Natural killer cell (primary cell): ENCODE measurements at regions not wholly inside any gene's neighbourhood (a gene's known extent, or its start where the extent isn't known, plus 50 kb on each side); places are given as distances from the start of the nearest gene placed in this dataset.

Experiments
- ATAC-seq, 3 donors: fragments of 150-1000 bp in 2 of 3; fragments of 200-7000 bp in 1 of 3; cut with Tn5 transposase; 1 replicate in 1 of 3; 2 replicates in 2 of 3; pipeline ENCODE4 v1.10.0; 2021; ENCODE audit warnings: mild to moderate bottlenecking in 2 of 3, moderate library complexity in 2 of 3
- DNase-seq, 2 donors: peaks; one replicate each; pipeline versions ENCODE4 v3.0.0 to v3.0.0-alpha.2; 2013 to 2021; ENCODE audit warnings: mixed read lengths in 1 of 2
- H3K27ac ChIP-seq: one replicate; pipeline ENCODE4 v1.5.1; 2013; ENCODE audit warnings: mild to moderate bottlenecking, low read length
- H3K27me3 ChIP-seq: one replicate; pipeline ENCODE4 v1.6.1; 2013; ENCODE audit warnings: low read length; ENCODE audit not compliant: control insufficient read depth, insufficient read depth
- H3K36me3 ChIP-seq: one replicate; pipeline ENCODE4 v1.6.1; 2013; ENCODE audit warnings: low read length; ENCODE audit not compliant: control insufficient read depth, insufficient read depth
- H3K4me1 ChIP-seq: one replicate; pipeline ENCODE4 v1.6.1; 2013; ENCODE audit warnings: low read length; ENCODE audit not compliant: control insufficient read depth, insufficient read depth
- H3K4me3 ChIP-seq: one replicate; pipeline ENCODE4 v1.5.1; 2013; ENCODE audit warnings: low read length
- H3K9me3 ChIP-seq: one replicate; pipeline ENCODE4 v1.6.1; 2013; ENCODE audit warnings: low read length; ENCODE audit not compliant: control insufficient read depth, insufficient read depth
- H3K27ac Mint-ChIP-seq, 2 donors: one replicate each; pipeline ENCODE4 v1.8.0; 2022; ENCODE audit warnings: mild to moderate bottlenecking in 2 of 2, mixed read lengths in 2 of 2, moderate library complexity in 1 of 2
- H3K27me3 Mint-ChIP-seq, 2 donors: one replicate each; pipeline ENCODE4 v1.8.0; 2022; ENCODE audit warnings: low read depth in 2 of 2, mixed read lengths in 2 of 2
- H3K36me3 Mint-ChIP-seq: one replicate; pipeline ENCODE4 v1.8.0; 2022; ENCODE audit warnings: mixed read lengths
- H3K4me1 Mint-ChIP-seq, 2 donors: one replicate each; pipeline ENCODE4 v1.8.0; 2022; ENCODE audit warnings: mixed read lengths in 2 of 2
- H3K4me3 Mint-ChIP-seq: one replicate; pipeline ENCODE4 v1.8.0; 2022; ENCODE audit warnings: mild to moderate bottlenecking, moderate library complexity, mixed read lengths
- H3K9me3 Mint-ChIP-seq, 2 donors: one replicate each; pipeline ENCODE4 v1.8.0; 2022; ENCODE audit warnings: mixed read lengths in 2 of 2
- CTCF ChIP-seq: fragments of 200-600 bp; IDR thresholded peaks from one replicate; pipeline ENCODE4 v1.8.0; 2022; ENCODE audit warnings: antibody characterized with exemption
- WGBS: methylation state at CpG from one replicate; pipeline ENCODE4 v1.1.7; 2013; ENCODE audit warnings: missing lambda C conversion rate; ENCODE audit not compliant: insufficient coverage; 5-methylcytosine and 5-hydroxymethylcytosine counted together
- intact Hi-C: fragments of 100-400 bp; cut with micrococcal nuclease; formaldehyde crosslinking; loops from one replicate; pipeline ENCODE4 v1.14.2; 2022

- intact Hi-C loops = no loop called here
- Histone ChIP-seq H3K9me3 (no peaks in the 10 kb centered on the region), H3K4me1 (no peaks in the 10 kb centered on the region), H3K27ac (no peak overlapping the region), H3K27me3 (no peaks in the 10 kb centered on the region), H3K4me3 (no peak overlapping the region), H3K36me3 (no peaks in the 10 kb centered on the region)
- peaks cover 9% of the 10 kb centered on the region for H3K36me3 Mint-ChIP-seq
- H3K27me3 Mint-ChIP-seq = no peaks in the 10 kb centered on the region
- ATAC-seq (no peak), DNase-seq (no peak)
- H3K27ac Mint-ChIP-seq = no peak overlapping the region
- peaks cover 4 to 5% of the 10 kb centered on the region in 2 donors for H3K9me3 Mint-ChIP-seq
- TF ChIP-seq CTCF = no peak
- H3K4me1 Mint-ChIP-seq = no peaks in the 10 kb centered on the region
- WGBS = 62% methylated on average over 17 of the region's 22 CpGs
- no peak overlapping the region for H3K4me3 Mint-ChIP-seq
Measured at GRCh38 chrX:6778544-6779503, 243.9 kb upstream of the VCX3A start.

GRCh38 chrX:6777238-6778002, 242.5 kb upstream of the VCX3A start:
- Mint-ChIP-seq H3K9me3 (peaks cover 3 to 4% of the 10 kb centered on the region in 2 donors), H3K4me3 (no peak overlapping the region), H3K36me3 (peaks cover 9% of the 10 kb centered on the region), H3K27ac (no peak overlapping the region), H3K27me3 (no peaks in the 10 kb centered on the region), H3K4me1 (no peaks in the 10 kb centered on the region)
- TF ChIP-seq CTCF = no peak
- H3K27ac ChIP-seq = no peak overlapping the region
- no peaks in the 10 kb centered on the region for H3K4me1 ChIP-seq
- ATAC-seq (no peak), DNase-seq (no peak)
- no peaks in the 10 kb centered on the region for H3K27me3 ChIP-seq
- no peak overlapping the region for H3K4me3 ChIP-seq
- whole genome bisulfite sequencing = 86% methylated on average over 4 of the region's 6 CpGs
- H3K36me3 ChIP-seq = no peaks in the 10 kb centered on the region
- intact Hi-C loops = no loop called here
- no peaks in the 10 kb centered on the region for H3K9me3 ChIP-seq

- Mint-ChIP-seq H3K27ac (no peak overlapping the region), H3K9me3 (peaks cover 4 to 5% of the 10 kb centered on the region in 2 donors), H3K27me3 (no peaks in the 10 kb centered on the region), H3K4me1 (no peaks in the 10 kb centered on the region), H3K4me3 (no peak overlapping the region), H3K36me3 (no peaks in the 10 kb centered on the region)
- H3K27me3 ChIP-seq = no peaks in the 10 kb centered on the region
- ATAC-seq (no peak), DNase-seq (no peak)
- H3K4me1 ChIP-seq = no peaks in the 10 kb centered on the region
- intact Hi-C loops = no loop called here
- no peak overlapping the region for H3K4me3 ChIP-seq
- no peaks in the 10 kb centered on the region for H3K9me3 ChIP-seq
- no peak for TF ChIP-seq CTCF
- H3K27ac ChIP-seq = no peak overlapping the region
- WGBS = 87% methylated on average over 3 of the region's 3 CpGs
- H3K36me3 ChIP-seq = no peaks in the 10 kb centered on the region
Measured at GRCh38 chrX:6770936-6771335, 236.0 kb upstream of the VCX3A start.
